SU-DHL-6 (cell line): ENCODE measurements at regions not wholly inside any gene's neighbourhood (a gene's known extent, or its start where the extent isn't known, plus 50 kb on each side); places are given as distances from the start of the nearest gene placed in this dataset.

Experiments used
- EZH2phosphoT487 ChIP-seq: fragments of 200-600 bp; sonication (generic), shearing (Covaris generic); conservative IDR thresholded peaks from 2 replicates; pipeline ENCODE4 v1.6.1; 2018; ENCODE audit warnings: mild to moderate bottlenecking, antibody characterized with exemption, low read length, moderate library complexity, mixed read lengths
- TF ChIP-seq, protein P1 (sequence below): fragments of 200-600 bp; sonication (generic); IDR thresholded peaks from one replicate; pipeline ENCODE4 v1.5.1; 2017; ENCODE audit warnings: antibody characterized with exemption, mild to moderate bottlenecking, low read length, moderate library complexity; ENCODE audit not compliant: insufficient read depth, poor library complexity, severe bottlenecking

DNA sequence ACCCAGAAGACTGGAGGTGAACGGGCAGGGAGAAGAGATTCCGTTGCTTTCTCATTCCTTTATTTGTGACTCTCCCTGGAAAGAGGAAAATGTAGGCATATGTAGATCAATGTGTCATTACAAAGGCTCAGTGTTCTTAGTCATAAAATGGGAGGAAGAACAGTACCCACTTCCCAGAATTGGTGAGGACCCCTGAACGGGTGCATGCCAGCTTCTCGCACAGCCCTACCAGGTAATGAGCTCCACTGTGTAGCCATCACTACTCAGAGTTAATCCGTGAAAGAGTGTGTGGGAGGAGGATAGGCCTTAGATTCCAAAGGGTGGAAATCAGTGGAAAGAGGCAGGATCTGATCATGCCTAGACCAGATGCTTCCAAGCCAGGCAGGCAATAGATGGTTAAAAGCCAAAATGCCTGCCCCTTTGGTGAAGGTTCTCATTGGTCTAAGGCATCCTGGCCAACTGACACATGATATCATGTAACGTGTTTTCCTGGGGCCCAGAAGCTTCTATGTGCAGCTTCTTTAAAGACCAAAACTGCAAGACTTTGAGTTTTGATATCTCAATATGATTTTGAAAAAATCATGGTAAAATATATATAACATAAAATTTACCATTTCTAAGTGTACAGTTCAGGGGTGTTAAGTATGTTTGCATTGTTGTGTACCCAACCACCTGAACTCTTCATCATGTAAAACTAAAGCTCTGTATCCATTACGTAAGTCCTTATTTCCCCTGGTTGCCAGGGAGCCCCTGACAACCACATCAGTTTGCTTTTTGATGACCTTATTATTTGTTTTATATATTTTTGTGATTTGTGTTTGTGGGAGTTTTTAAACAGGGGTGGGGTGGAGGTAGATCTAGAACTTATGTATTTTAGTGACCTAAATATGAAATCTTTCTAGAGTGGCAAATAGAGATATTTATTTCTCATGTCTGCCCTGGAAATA is 402.2 kb upstream of the CFAP20DC start:
- TF ChIP-seq, protein P1, sequence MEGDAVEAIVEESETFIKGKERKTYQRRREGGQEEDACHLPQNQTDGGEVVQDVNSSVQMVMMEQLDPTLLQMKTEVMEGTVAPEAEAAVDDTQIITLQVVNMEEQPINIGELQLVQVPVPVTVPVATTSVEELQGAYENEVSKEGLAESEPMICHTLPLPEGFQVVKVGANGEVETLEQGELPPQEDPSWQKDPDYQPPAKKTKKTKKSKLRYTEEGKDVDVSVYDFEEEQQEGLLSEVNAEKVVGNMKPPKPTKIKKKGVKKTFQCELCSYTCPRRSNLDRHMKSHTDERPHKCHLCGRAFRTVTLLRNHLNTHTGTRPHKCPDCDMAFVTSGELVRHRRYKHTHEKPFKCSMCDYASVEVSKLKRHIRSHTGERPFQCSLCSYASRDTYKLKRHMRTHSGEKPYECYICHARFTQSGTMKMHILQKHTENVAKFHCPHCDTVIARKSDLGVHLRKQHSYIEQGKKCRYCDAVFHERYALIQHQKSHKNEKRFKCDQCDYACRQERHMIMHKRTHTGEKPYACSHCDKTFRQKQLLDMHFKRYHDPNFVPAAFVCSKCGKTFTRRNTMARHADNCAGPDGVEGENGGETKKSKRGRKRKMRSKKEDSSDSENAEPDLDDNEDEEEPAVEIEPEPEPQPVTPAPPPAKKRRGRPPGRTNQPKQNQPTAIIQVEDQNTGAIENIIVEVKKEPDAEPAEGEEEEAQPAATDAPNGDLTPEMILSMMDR: no peak
- no peak for TF ChIP-seq EZH2phosphoT487
